ENCODE measurements at regions not wholly inside any gene's neighbourhood (a gene's known extent, or its start where the extent isn't known, plus 50 kb on each side); places are given as distances from the start of the nearest gene placed in this dataset.

DNA sequence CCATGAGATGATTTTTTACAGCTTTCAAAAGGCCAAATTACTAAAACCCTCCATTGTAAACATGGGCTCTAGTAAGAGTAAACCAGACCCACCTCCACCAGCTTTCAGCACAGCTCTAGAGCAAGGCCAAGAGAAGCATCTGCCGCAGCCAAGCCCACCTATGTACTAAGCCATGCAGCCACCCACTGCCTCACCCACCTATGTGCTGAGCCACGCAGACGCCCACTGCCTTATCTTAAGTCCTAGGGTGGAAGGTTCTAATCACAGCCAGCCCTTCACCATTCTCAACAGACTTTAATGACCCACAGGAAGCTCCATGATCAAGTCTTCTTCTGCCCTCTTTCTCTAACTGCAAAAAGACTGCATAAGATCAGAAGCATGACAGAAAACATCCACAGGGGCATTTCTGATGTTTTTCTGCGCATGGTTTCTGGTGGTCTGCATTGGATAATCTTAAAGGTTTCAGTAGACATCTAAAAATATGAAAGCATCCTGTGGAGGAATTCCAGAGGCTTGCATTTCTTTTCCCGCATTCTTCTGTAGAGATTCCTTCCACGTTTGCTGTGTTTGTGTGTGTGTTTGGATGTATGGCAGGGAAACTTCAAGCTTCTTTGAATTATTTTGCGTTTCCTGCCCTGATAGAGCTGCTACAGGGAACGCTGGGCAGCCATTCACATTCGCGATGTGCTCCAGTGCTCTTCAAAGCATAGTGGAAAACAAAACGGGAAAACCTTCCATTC lies 286.1 kb upstream of the KLF6 start:
- TF ChIP-seq, protein P1, sequence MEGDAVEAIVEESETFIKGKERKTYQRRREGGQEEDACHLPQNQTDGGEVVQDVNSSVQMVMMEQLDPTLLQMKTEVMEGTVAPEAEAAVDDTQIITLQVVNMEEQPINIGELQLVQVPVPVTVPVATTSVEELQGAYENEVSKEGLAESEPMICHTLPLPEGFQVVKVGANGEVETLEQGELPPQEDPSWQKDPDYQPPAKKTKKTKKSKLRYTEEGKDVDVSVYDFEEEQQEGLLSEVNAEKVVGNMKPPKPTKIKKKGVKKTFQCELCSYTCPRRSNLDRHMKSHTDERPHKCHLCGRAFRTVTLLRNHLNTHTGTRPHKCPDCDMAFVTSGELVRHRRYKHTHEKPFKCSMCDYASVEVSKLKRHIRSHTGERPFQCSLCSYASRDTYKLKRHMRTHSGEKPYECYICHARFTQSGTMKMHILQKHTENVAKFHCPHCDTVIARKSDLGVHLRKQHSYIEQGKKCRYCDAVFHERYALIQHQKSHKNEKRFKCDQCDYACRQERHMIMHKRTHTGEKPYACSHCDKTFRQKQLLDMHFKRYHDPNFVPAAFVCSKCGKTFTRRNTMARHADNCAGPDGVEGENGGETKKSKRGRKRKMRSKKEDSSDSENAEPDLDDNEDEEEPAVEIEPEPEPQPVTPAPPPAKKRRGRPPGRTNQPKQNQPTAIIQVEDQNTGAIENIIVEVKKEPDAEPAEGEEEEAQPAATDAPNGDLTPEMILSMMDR (IDR thresholded peaks at IDR 0.05): no peak
- no peak for TF ChIP-seq EZH2 (IDR thresholded peaks at IDR 0.05; ENCODE audit: borderline replicate concordance, insufficient read depth, low read depth, low read length, poor library complexity, severe bottlenecking)

Data from B cell (primary cell).